ENCODE measurements at regions not wholly inside any gene's neighbourhood (a gene's known extent, or its start where the extent isn't known, plus 50 kb on each side); places are given as distances from the start of the nearest gene placed in this dataset.
"Not testable (repeated sequence)": the region's sequence is repeated elsewhere in the genome, so short reads cannot be mapped to it uniquely, and the experiment has no call there.

DNA sequence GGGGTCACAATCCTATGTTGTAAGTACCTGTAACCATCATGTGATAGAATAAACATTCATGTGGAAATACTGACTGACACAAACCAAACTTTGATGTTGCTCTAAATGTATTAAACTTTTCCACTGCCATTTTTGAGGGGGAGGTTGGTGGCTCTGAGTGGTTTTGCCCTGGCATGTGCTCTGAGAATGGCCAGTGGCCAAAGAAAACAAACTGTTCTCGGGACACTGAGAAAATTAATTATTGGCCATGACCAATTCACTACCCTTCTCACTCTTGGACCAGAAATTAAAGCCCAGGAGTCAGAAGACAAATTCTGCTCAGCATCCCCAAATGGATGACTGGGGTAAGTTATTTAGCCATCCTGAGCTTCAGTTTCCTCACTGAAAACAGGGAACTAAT lies 195.9 kb downstream of the XPNPEP1 start:
- no peak for DNase-seq

DNA sequence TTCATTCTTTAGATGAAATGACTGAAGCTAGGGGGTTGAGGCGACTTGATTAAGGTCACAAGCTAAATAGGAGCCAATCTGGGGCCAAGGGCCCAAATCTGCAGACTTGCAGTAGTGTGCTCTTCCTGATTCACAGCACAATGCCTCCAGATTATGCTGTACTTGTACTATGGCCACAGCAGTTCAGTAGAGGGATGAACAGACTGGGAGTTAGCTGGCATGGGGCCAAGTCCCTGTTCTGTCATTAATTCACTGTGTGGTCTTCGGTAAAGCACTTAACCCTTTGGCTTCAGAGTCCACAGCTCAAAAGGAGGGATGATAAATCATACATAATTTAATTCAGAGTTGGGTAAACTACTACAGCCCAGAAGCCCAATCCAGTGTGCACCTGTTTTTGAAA lies 196.8 kb downstream of the XPNPEP1 start:
- no peak for DNase-seq

DNA sequence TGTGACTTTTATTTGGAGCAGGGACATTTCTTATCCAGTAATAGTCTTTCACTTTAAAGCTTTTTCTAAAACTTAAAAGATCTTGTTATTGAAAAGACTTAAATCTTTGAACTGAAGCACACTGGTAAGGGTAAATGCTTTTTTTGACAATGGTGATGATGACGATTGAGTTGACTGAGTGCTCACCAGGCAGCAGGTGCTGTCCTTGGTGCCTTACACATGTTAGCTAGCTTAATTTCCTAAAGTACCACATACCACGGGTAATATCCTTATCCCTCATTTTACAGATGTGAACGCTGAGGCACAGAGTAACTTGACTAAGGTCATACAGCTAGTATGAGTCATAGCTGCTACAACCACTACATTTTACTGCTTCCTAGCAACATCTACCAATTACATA lies 200.0 kb downstream of the XPNPEP1 start:
- DNase-seq: no peak

DNA sequence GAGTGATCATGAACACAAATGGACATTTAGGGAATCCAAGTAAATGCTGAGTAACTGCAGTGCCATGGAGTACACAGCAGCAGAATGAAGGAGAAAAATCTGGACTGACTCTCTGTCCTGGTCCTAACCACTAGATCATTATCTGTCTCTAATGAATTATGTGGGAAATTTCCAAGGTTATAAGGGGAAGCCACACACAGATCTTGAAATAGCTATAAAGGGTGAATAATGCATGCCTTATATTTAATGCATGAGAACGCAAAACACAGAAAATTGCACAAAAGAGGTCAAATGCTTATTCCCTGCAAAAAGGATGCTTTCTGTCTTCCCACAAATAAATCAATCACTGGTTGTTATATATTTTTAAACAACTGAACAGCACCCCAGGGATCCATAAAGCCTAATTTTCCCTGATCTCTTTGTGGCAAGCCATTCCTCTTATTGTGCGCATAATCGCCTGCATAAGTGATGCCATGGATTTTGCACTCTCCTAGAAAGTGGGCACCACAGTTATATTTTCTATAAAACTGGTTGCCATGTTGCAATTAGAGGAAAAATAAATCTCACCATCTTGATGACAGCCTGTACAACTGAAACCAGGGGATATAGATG lies 201.8 kb downstream of the XPNPEP1 start:
- DNase-seq: no peak

DNA sequence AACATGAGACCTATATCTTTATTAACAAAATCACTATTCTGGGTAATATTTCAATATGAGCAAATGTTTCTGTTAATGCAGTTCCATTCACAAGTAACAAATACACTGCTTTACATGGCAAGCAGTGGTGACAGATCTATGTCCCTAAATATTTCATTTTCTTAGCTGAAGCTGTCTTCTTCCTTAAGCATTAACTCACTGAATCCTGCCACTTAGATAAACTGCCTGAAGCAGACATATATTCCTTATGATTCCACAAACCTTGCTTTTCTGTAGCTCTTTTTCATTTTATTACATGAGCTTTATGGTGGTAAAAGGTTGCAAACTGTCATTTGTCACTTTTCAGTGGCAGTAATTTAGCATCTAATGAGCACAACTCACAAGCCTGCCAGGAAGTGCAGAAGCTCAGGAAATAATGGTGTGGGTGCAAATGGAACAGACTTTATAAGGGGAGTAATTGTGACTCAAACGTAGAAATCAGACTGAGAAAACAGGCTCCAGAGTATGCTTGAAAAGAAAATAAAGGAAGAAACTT lies 217.2 kb downstream of the XPNPEP1 start:
- DNase-seq: no peak

DNA sequence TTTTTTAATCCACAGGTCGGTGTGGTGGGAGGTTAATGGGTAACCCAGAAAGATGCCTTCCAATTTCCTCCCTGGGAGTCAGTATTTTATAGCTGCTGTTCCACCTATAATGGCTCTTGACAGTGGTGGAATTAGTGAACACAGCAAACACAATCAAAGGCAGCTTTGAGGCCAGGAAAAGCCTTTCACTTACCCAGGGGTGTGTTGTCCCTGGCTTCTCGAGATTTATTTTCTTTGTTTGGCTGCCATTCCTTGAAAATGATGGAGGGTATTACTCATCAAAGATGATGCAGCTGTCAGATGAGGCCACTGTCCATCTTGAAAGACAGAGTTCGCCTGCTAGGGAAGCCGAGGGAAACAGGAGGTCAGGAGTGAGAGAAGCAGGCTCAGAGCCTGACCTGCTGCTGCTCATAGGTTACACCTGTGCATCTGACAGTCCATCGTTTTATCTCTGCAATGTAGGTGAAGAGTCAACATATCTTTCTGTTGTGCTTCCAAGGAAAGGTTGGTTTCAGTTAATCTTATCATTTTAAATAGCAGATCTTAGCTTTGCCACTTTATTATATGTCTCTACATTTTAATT lies 221.6 kb downstream of the XPNPEP1 start:
- DNase-seq: no peak

DNA sequence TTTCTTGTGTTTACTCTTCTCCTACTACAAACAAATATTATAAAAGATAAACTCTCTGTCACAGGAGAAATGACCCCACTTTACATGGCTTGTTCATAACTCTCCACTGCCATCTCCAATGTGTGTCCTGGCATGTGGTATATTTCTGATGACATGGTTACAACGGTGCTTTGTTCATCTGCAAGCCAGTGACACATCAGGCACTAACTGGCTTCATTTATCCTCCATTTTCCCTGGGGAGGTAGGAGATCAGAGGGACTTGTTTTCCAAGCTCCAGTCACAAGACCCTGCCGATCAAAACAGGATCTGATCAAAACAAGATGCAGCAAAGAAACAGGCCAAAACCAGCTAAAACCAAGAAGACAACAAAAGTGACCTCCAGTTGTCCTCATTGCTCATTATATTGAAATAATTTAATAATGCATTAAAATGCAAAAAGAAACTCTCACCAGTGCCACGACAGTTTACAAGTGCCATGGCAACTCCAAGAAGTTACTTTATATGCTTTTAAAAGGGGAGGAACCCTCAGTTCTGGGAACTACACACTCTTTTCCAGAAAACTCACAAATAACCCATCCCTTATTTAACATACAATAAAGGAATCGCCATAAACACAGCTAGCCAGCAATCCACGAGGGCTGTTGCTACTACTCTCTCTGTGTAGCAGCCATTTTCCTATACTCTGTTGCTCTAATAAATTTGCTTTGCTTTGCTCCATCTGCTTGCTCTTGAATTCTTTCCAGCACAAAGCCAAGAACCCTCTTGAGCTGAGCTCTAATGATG lies 224.2 kb downstream of the XPNPEP1 start:
- no peak for DNase-seq

DNA sequence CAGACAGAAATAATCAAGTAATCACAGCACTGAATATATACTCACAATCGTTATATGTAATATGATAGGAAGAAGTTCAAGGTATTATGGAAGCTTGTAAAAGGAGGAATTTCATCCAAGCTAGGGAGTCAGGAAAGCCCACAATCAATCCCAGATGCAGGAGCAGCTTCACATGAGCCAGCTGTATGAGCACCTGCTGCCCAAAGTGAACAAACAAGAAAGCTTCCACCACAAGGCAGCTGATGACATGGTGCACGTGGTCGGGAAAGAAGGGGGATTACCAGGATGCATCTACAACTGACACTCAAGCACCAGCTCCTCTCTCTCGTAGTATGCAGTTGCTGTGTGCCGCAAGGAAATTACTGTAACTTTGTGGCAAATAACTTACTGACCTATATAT lies 225.2 kb downstream of the XPNPEP1 start:
- DNase-seq: no peak

DNA sequence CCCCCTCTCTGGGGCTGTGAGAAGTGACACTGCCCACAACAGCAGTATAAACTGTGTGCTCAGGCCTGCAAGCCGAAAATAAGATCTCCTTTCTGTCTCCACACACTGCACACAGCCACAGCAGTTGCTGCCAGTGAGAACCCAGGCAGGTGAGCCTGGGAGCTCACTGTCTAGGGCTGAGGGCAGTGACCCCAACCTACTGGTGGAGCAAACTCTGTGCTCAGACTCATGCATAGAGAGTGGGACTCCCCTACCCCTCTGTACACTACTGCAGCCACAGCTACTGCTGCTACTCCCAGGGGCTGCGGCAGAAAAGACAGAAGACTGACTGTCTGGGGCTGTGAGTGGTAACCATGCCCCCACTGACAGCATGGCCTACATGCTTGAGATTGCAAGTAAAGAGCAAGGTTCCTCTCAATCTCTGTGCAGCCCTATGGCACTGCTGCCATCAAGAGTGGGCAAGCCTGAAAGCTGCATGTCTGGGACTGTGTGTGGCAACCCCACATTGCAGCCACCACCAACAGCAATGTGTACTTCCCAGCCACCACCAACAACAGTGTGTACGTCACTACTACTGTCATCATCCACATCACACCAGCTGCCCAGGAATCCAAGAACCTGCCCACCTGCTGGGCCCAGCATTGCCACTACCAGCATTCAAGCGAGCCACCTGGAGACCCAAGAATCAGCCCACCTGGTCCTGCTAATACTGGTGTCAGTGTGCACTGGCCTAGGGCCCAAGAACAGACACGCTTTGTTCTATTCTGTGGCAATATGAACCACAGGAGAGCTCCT lies 226.1 kb downstream of the XPNPEP1 start:
- no peak for DNase-seq

DNA sequence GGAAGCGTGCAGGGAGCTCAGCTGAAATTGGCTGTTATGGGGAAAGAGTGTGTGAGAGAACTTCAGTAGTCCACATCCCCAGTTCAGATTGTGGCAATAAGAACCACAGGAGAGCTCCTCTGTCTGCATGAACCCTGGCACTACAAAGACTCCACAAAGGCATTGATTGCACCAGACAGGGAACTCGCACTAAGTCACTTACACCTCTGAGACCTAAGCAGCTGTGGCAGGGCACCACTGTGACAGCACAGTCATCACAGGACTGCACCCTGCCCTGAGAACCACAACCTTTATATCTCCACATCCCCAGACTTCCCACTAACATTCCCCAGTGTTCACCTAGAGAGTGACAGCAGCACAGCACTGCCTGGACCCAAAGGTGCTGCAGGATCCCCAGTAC lies 226.8 kb downstream of the XPNPEP1 start:
- DNase-seq: no peak

DNA sequence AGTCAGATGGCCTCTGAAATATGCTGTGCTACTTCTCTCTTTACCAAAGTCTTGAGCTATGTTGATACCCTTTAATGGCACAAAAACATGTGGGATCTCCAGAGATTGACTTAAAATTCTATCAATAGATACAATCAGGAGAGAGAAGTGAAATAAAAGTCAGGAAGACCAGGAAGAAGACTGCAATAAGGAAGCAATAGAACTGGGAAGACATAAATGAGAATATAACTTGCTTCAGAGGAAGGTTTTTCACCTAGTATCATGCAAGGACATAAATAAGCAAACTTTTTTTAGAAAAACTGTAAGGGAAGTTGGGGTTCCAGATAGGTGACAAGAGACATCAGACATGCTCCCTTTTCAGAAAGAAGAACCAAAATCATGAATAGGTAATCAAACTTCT lies 227.3 kb downstream of the XPNPEP1 start:
- DNase-seq: no peak

DNA sequence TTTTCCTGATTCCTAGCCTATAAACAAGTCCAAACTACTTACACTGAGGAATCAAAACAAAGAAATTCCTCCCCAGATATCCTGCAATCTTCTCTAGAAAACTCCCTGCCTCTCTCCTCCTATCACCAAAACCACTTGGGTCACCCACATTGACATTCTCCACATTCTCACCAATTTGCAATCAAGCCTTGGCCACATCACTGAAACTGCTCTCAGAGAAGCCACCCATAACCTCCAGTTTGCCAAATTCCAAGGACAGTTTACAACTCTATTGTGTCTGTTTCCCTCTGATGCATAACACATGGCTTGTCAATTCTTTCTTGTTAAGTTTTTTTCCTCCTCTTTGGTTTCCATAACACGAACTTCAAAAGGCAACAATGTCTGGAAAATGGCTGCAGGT lies 233.5 kb downstream of the XPNPEP1 start:
- DNase-seq: no peak

DNA sequence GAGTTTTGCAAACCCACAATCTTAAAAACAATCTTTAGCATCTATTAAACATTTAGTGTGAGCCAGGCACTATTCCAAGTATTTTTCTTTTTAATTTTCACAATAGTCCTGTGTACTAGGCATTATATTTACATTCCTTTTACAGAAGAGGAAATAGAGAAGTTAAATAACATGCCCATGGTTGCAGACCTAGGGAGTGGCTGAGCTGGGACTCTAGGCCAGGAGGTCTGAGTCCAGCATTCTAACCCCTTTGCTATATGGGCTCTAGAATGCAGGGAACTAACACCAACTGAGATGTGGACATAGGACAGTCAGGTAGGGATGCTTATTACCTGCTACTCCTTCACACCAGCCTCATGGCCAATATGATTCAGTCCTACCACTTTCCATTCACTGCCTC lies 243.8 kb downstream of the XPNPEP1 start:
- no peak for DNase-seq

DNA sequence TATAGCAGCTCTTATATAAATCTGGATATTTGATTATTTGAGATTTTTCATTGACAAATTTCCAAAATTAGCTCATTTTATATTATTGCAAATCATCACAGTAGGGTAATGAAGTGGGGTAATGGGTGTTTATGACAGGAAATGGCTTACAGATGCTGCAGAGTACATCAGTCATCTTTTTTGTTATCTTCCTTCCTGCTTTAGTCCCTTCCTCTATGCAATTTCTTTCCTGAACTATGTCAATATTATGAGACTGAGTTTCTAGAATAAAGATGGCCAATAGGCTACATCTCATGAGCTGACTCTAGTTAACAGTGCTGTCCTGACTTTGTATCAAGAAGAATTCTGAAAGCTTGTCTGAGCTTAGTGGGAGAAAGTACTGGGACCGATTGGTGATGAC lies 244.5 kb downstream of the XPNPEP1 start:
- DNase-seq: no peak

DNA sequence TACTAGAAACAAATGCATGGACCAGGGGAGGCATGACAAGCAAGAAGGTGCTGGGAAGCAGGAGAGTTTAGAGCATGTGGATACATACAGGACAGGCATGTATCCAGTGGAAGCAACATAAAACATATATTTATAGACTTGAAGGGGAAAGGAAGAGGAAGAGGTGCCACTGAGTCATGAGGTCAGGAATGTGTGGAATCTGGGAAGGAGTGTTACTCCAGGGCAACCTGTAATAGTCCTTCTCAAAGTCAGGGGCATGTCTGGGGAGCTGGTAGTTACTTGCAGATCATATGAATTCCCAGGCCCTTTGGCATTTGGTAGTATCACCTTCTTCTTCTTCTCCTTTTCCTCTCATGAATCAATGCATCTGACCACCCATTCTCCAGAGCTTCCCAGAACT lies 246.6 kb downstream of the XPNPEP1 start:
- DNase-seq: no peak

DNA sequence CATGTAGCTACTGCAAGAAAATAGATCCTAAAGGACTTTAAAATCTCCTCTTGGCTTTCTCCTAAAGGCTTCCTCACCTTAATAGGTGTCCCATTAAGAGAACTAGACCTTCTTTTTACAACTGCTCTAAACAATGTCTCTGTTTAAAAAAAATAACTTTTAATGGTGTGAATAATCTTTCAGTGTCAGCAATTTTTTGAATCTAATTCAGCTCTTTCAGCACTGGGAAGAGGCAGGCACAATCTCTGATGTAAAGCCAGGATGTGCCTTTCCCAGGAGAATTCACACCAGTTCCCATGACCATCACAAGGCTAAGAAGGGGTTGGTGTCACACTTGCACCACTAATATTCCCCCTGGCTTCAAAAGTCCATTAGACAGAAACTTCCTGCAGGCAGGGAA lies 254.6 kb downstream of the XPNPEP1 start:
- DNase-seq: no peak

DNA sequence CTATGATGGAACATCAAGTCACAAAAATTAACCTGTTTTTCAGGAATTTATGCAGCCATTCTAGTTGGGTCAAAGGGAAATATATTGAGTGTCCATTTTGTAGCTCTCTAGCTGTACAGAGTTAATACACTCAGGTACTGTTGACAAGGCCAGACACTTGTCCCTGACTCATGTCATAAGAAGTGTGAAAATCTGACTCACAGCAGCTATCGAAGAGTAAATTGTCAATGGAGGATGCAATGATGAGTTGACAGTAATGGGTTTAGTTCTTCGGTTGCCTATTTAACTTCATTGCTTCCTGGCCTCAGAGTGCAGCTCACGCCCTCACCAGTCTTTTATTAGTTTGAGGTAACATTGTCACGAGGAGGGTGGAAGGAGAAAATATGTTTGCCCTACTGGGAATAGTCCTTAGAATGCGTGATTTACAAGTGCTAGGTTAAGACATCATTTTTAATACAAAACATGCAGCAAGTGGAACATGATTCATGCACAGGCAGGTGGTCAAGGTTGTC lies 255.1 kb downstream of the XPNPEP1 start:
- DNase-seq: no peak

DNA sequence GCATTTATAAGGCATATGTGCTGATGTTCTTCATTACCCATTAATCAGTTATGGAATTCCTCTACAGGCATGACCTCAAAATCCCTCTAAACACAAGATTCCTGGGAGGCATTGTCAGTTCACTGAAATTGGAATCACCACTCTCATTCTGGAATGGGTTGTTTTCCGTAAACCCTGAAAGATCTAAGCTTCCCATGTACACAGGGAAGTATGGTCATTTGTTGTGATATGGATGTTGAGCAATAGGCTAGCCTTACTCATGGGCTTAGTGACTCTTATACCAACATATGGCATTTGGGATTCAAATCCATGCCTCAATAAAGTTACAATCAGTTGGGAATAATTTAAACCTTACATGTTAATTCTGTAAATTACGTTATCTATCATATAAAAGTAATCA lies 258.0 kb downstream of the XPNPEP1 start:
- DNase-seq: no peak

DNA sequence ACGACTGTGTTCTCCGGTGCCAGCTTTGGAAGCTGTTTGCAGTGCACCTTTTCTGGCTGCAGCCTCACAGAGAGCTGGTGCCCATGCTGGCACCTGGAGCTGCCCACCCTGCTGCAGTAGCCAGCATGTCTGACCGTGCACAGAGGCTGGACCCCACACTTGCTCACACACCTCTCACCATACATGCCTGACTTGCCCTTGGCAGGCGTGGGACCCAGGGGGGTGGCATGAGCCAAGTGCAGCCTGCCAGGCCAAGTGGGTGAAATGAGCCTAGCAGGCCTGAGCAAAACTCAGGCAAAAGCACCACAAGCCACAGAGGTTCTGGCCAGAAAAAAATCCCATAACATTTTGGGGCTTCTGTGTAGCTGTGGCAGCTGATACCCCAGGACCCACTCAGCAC lies 258.8 kb downstream of the XPNPEP1 start:
- no peak for DNase-seq

DNA sequence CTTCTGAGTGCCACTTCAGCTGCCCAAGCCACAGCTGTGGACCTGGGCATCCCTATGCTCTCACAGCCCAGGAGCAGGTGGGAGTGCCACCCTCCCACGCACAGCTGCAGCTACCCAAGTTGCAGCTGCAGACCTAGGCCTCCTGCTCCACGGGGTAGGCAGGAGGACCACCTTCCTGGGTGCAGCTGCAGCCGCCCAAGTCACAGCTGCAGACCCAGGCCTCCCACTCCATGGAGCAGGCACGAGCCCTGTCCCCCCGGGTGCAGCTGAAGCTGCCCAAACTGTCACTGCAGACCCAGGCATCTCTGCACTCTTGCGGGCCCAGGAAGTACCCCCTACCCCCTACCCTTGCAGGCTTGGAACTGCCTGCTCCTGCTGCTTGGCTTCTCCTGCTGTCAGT lies 260.2 kb downstream of the XPNPEP1 start:
- no peak for DNase-seq

DNA sequence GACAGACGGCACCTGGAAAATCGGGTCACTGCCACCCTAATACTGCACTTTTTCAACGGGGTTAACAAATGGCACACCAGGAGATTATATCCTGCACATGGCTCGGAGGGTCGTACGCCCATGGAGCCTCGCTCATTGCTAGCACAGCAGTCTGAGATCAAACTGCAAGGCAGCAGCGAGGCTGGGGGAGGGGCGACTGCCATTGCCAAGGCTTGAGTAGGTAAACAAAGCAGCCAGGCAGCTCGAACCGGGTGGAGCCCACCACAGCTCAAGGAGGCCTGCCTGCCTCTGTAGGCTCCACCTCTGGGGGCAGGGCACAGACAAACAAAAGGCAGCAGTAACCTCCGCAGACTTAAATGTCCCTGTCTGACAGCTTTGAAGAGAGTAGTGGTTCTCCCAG lies 270.7 kb downstream of the XPNPEP1 start:
- not testable (repeated sequence) for DNase-seq

DNA sequence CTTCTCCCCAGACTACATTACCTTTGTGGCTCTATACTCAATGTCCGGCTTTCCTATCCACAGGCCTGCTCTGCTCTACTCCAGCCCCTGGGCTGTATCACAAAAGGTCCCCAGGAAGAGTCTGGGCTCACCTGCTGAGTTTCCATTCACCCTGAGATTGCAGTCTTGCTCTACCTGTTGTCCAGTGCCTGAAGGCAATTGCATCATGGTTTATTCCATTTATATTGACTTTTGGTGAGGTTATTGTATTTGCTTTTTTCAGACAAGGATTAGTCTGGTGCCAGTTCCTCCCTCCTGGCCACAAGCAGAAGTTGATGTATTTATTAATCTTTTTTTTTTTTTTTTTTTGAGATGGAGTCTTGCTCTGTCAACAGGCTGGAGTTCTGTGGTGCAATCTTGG lies 273.1 kb downstream of the XPNPEP1 start:
- DNase-seq: no peak

DNA sequence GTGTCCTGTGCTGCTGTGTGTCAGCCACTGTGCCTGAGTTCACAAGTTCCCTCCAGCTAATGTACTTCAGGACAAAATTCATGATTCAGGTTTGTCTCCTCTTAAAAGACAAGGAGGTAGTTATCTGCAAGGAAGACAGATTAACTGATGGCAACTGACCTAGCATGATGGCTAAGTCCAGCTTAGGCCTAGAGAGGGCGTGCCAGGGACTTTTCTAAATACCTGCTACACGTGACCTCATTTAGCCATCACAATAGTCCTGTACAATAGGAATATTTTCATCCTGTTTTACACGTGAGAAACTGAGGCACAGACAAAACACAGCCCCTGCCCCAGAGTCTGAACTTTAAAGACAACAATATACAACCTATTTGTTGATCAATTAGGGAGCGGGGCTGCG lies 275.7 kb downstream of the XPNPEP1 start:
- no peak for DNase-seq
